Muscle of leg (tissue), 3 donors: ENCODE measurements at regions not wholly inside any gene's neighbourhood (a gene's known extent, or its start where the extent isn't known, plus 50 kb on each side); places are given as distances from the start of the nearest gene placed in this dataset.

ENCODE experiments used
- DNase-seq: peaks from one replicate; pipeline ENCODE4 v3.0.0; 2013
- H3K27ac ChIP-seq: one replicate; pipeline ENCODE4 v1.5.1; 2013; ENCODE audit warnings: mild to moderate bottlenecking, low read length, control low read depth
- H3K27me3 ChIP-seq: one replicate; pipeline ENCODE4 v1.6.1; 2013; ENCODE audit warnings: low read length; ENCODE audit not compliant: control insufficient read depth, insufficient read depth
- H3K36me3 ChIP-seq: one replicate; pipeline ENCODE4 v1.6.1; 2013; ENCODE audit warnings: low read length; ENCODE audit not compliant: control insufficient read depth, insufficient read depth
- H3K4me1 ChIP-seq: one replicate; pipeline ENCODE4 v1.6.1; 2013; ENCODE audit warnings: low read length; ENCODE audit not compliant: control insufficient read depth, insufficient read depth
- H3K4me3 ChIP-seq: one replicate; pipeline ENCODE4 v1.5.1; 2013; ENCODE audit warnings: low read length, control low read depth
- H3K9me3 ChIP-seq: replicated peaks from 2 replicates; pipeline ENCODE4 v1.6.1; 2013; ENCODE audit warnings: low read depth, low read length; ENCODE audit not compliant: control insufficient read depth
- WGBS: methylation state at CpG from one replicate; pipeline ENCODE4 v1.1.5; 2013; ENCODE audit warnings: missing lambda C conversion rate; ENCODE audit not compliant: insufficient coverage; 5-methylcytosine and 5-hydroxymethylcytosine counted together

DNA sequence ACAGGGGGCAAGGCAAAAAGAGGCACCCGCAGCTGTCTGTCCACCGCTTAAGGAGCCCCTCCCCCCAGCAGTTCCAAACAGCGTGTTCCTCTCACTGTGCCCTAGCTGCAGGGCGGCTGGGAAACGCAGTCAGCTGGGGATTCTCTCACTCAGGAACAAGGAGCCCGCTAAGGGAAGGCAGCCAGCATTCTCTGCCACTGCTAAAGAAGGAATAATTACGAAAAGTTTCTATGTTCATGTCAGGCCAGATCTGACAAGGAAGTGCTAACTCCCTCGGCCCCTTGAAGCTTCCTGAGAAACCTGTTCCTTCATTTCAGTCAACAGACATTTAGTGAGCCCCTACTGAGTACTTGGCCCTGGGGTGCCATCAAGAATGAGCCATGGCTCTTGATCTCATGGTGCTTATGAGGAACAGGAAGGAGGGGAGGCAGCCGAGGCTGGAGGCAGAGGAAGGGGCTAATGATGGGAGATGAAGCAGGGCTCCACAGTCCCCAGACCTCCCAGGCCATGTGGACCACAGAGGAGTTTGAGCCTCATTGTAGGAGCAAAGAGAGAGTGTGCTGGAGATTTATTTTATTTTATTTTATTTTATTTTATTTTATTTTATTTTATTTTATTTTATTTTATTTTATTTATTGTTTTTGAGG lies 101.7 kb upstream of the PMEPA1 start:
- Histone ChIP-seq H3K4me1 (peaks cover 28% of the 10 kb centered on the region), H3K27me3 (peaks cover 2% of the 10 kb centered on the region), H3K9me3 (no peaks in the 10 kb centered on the region), H3K27ac (peak overlapping the region; percentile 59), H3K4me3 (no peak overlapping the region), H3K36me3 (no peaks in the 10 kb centered on the region)
- WGBS = 17% methylated on average over 8 of the region's 9 CpGs
- peak; percentile 33 for DNase-seq

DNA sequence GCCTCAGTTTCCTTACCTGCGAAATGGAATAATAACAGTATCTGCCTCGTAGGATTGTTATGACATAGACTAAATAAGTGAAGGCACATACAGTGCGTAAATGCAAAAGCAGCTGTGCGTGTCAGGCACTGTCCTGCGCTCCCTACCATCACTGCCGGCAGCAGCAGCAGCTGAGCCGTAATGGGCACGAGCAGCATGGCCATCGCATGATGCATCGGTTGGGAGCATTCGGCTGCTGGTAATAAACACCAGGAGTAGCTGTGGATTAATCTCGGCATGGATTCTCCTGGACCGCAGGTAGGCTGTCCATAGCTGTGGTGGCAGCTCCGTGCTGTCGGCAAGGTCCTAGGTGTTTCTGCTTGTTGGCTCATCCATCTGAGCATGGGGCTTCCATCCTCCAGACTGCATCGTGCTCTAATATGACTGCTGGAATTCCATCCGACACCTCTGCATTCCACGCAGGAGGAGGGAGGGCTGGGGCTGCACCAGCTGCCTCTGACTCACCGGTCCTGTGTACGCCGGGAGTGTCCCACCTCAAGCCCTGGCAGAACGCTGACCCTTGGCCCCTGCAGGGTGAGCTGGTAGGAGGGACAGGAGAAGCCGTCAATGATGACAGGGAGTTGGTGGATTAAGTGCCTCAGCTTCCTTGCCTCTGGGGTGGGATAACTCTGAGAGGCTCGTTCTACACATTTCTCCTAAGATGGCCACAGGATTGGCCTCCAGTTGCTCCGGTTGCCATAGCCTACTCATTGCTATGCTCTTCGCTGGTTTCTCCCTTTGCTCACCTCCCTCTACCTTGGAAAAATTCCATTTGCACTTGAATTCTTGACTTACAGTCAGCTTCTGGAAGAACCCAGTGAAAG lies 100.9 kb upstream of the PMEPA1 start:
- peaks cover 2% of the 10 kb centered on the region for H3K27me3 ChIP-seq
- H3K27ac ChIP-seq = peak overlapping the region; percentile 59
- peaks cover 28% of the 10 kb centered on the region for H3K4me1 ChIP-seq
- DNase-seq = no peak
- no peaks in the 10 kb centered on the region for H3K36me3 ChIP-seq
- 69% methylated on average over 23 of the region's 26 CpGs for WGBS
- no peak overlapping the region for H3K4me3 ChIP-seq
- no peaks in the 10 kb centered on the region for H3K9me3 ChIP-seq

DNA sequence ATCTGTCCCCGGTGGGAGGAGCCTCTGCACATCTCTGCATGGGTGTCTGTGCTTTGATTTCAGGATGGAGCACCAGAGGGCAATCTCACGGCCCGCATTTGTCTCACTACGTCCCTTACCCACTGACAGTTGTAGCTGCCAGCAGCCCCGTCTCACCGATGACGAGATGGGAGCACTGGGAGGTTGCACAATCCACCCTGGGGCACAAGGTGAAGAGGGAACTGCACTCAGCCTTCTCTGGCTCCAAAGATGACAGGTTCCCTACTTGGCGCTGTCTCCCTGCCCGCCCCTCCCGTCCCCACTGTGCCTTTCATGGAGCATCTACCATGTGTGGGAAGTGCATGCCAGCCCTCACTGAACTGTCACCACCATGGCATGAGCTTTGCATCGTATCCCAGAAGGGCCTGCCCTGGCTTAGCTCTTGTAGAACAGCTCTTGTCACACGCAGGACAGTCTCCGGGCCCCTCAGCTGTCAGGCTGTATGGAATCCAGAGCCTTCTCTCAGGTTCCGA lies 99.9 kb upstream of the PMEPA1 start:
- DNase-seq = peak; percentile 45

GRCh38 chr20:57809149-57809548 lies 99.3 kb upstream of the PMEPA1 start:
- 93% methylated on average over 4 of the region's 5 CpGs for WGBS

More for the DNA sequence above, 99.9 kb upstream of the PMEPA1 start:
- no peaks in the 10 kb centered on the region for H3K9me3 ChIP-seq
- no peak overlapping the region for H3K4me3 ChIP-seq
- no peaks in the 10 kb centered on the region for H3K36me3 ChIP-seq
- H3K27ac ChIP-seq = peak overlapping the region; percentile 25
- H3K4me1 ChIP-seq = peaks cover 28% of the 10 kb centered on the region
- H3K27me3 ChIP-seq = peaks cover under 1% of the 10 kb centered on the region
- 64% methylated on average over 14 of the region's 14 CpGs for WGBS

GRCh38 chr20:57808264-57809070 lies 98.7 kb upstream of the PMEPA1 start:
- Histone ChIP-seq H3K9me3 (no peaks in the 10 kb centered on the region), H3K27ac (no peak overlapping the region), H3K4me1 (peaks cover 28% of the 10 kb centered on the region), H3K4me3 (no peak overlapping the region), H3K27me3 (no peaks in the 10 kb centered on the region), H3K36me3 (no peaks in the 10 kb centered on the region)
- no peak for DNase-seq
- WGBS = 40% methylated on average over 1 of the region's 9 CpGs

More at GRCh38 chr20:57809149-57809548, 99.3 kb upstream of the PMEPA1 start:
- H3K27ac ChIP-seq = no peak overlapping the region
- no peaks in the 10 kb centered on the region for H3K9me3 ChIP-seq
- no peak for DNase-seq
- no peaks in the 10 kb centered on the region for H3K27me3 ChIP-seq
- H3K36me3 ChIP-seq = no peaks in the 10 kb centered on the region
- no peak overlapping the region for H3K4me3 ChIP-seq
- peaks cover 28% of the 10 kb centered on the region for H3K4me1 ChIP-seq

DNA sequence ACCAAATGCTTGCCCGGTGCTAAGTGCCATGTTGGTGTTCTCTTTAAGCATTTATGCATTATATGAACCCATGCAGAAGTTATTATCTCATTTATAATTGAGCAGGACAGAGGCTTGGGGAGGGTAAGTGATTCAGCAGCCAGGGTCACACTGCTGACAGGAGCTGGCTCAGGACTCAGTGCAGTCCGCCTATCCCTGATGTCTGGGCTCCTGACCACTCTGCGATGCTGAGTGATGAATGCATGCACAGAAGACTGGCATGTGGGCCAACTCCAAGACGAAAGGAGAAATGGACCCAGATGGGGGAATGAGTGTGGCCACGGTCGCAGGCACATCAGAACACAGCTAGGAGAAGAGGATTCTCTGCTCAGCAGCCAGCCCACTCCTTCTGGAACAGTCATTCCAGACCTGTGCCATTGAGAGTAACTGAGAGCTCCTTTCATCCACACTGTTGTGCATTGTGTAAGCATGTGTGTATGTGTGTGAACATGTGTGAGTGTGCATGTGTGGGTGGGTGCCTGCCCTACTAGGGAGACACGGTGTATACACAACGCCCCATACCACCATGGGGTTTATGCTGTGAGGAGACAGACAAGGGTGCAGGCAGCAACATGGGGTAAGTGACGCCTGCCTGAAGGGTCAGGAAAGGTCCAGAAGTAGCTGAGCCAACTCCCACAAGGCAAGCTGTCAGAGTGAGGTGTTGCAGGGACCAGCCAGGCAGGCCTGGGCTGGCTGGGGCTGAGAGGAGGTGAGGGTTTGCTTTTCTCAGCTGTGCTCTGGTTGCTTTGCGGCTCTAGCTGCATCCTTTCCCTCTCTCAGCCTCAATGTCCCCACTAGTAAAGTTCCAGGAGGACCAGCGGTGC lies 97.8 kb upstream of the PMEPA1 start:
- Histone ChIP-seq H3K9me3 (no peaks in the 10 kb centered on the region), H3K4me1 (peaks cover 22% of the 10 kb centered on the region), H3K27ac (no peak overlapping the region), H3K36me3 (no peaks in the 10 kb centered on the region), H3K4me3 (no peak overlapping the region), H3K27me3 (no peaks in the 10 kb centered on the region)
- no peak for DNase-seq
- WGBS = 83% methylated on average over 8 of the region's 11 CpGs

- DNase-seq = no peak
- no peaks in the 10 kb centered on the region for H3K9me3 ChIP-seq
- no peak overlapping the region for H3K4me3 ChIP-seq
- WGBS = 100% methylated on average over 2 of the region's 4 CpGs
- H3K4me1 ChIP-seq = peaks cover 22% of the 10 kb centered on the region
- no peak overlapping the region for H3K27ac ChIP-seq
- H3K36me3 ChIP-seq = no peaks in the 10 kb centered on the region
- H3K27me3 ChIP-seq = no peaks in the 10 kb centered on the region
Measured at GRCh38 chr20:57806975-57807374, 97.2 kb upstream of the PMEPA1 start.

DNA sequence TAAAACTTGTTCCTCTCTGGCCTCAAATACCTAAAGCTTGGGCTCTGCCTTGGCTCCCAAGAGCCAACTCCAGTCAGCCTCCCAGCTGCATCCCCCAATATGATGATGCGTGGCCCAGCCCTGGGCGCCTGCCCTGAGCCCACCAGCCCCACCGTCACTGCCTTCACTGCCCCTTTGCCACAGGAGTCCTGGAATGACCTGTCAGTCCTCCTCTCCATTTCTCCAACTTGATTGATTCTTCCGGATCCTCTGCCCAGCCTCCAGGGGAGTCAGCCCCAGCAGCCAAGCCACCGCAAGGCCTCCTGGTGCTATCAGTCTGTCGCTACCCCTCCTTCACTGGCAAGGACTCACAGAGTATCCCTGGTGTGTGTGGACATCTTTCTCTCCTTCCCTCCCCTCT lies 96.7 kb upstream of the PMEPA1 start:
- no peak overlapping the region for H3K4me3 ChIP-seq
- no peaks in the 10 kb centered on the region for H3K27me3 ChIP-seq
- H3K4me1 ChIP-seq = peaks cover 19% of the 10 kb centered on the region
- no peak overlapping the region for H3K27ac ChIP-seq
- H3K9me3 ChIP-seq = no peaks in the 10 kb centered on the region
- WGBS = 98% methylated on average over 3 of the region's 6 CpGs
- no peaks in the 10 kb centered on the region for H3K36me3 ChIP-seq
- no peak for DNase-seq

DNA sequence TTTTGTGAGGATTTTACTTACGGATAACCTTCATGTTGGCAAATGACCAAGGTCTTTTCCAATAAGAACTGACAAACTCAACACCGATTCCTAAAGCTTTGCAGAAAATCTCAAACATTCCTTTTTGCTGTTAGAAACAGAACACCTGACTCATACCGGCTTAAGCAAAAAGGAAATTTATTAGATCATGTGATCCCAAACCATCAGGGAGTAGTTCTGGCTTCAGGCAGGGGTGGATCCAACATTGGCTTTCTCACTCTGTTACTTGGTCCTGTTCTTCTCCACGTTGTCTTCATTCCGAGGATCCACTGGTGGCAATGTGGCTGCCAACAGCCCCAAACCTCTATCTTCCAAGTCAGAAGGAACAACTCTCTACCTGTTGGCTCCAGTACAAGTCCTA lies 95.9 kb upstream of the PMEPA1 start:
- 33% methylated on average over 3 of the region's 5 CpGs for WGBS
- H3K36me3 ChIP-seq = no peaks in the 10 kb centered on the region
- H3K27ac ChIP-seq = no peak overlapping the region
- H3K4me3 ChIP-seq = no peak overlapping the region
- peaks cover 12% of the 10 kb centered on the region for H3K4me1 ChIP-seq
- no peaks in the 10 kb centered on the region for H3K27me3 ChIP-seq
- H3K9me3 ChIP-seq = no peaks in the 10 kb centered on the region
- no peak for DNase-seq
